ENCODE measurements at regions not wholly inside any gene's neighbourhood (a gene's known extent, or its start where the extent isn't known, plus 50 kb on each side); places are given as distances from the start of the nearest gene placed in this dataset.
"Not testable (repeated sequence)": the region's sequence is repeated elsewhere in the genome, so short reads cannot be mapped to it uniquely, and the experiment has no call there.

DNA sequence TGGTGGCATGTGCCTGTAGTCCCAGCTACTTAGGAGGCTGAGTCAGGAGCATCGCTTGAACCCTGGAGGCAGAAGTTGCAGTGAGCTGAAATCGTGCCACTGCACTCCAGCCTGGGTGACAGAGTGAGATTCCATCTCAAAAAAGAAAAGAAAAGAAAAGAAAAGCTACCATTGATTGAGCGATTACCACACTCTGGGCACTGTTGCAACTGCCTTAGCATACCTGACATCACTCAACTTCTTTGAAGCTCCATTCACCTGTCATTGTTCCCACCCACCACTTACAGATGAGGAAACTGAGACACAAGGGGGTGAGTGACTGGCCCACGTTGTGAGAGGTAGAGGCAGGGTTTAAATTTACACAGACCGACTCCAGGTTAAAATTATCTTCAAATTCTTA, 442.1 kb upstream of the SULF2 start:
- H3K27me3 Mint-ChIP-seq (ENCODE audit: low read depth in 3 of 3), result peaks cover 7 to 16% (median 10%) of the 10 kb centered on the region in 3 donors
- peaks cover 0 to 4% (median 0%) of the 10 kb centered on the region in 6 donors for H3K9me3 Mint-ChIP-seq
- H3K4me3 Mint-ChIP-seq, result no peak overlapping the region
- H3K27ac Mint-ChIP-seq, result no peak overlapping the region
- H3K4me1 Mint-ChIP-seq, result no peaks in the 10 kb centered on the region
- no peaks in the 10 kb centered on the region for H3K36me3 Mint-ChIP-seq
- DNase-seq, result no peak

DNA sequence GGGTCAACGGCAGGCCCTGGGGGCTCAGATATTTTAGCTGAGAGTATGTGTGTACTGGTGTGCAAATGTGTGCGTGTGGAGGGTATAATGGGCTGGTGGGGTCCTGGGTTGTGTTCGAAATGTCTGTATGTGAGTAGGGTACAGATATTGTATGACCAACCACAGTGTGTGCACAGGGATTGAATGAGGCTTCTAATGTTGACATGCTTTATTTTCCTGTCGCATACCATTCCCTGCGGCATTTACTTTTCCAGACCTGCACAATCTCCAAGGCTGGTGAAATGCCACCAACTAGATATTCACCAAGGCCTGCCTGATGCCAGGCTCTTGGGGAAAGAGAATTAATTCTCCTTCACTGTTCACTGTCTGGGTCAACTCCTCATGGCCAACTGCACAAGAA, 441.4 kb upstream of the SULF2 start:
- H3K4me3 Mint-ChIP-seq, result no peak overlapping the region
- H3K27ac Mint-ChIP-seq, result no peak overlapping the region
- no peaks in the 10 kb centered on the region for H3K4me1 Mint-ChIP-seq
- H3K9me3 Mint-ChIP-seq, result peaks cover 0 to 4% (median 0%) of the 10 kb centered on the region in 6 donors
- peaks cover 7 to 16% (median 8%) of the 10 kb centered on the region in 3 donors for H3K27me3 Mint-ChIP-seq (ENCODE audit: low read depth in 3 of 3)
- H3K36me3 Mint-ChIP-seq, result no peaks in the 10 kb centered on the region
- DNase-seq, result no peak

DNA sequence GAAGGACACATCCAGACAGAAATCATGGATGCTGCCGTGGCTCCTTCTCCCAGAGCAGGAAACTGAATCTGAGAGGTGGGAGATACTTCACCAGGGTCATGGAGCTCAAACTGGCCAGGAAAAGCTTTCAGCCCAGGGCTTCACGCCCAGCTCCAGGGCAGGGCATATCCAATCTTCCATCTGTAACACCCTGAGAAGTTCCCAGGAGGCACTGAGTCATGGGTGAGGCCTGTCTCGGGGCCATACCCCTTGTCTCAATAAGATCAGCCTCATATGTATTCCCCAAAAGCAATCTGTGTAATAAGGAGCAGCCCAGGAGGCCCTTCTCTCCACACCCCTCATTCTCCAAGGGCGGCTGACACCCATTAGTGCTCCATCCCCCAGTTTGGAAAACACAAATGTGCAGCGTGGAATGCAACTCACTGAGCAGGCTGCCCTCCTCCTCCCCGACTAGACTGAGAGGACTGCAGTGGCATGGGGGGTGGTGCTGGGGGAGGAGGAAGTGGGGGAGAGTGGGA, 439.3 kb upstream of the SULF2 start:
- Mint-ChIP-seq H3K4me3 (no peak overlapping the region), H3K4me1 (no peaks in the 10 kb centered on the region), H3K9me3 (no peaks in the 10 kb centered on the region), H3K27me3 (ENCODE audit: low read depth in 3 of 3) (peaks cover 5 to 13% (median 6%) of the 10 kb centered on the region in 3 donors), H3K36me3 (no peaks in the 10 kb centered on the region), H3K27ac (no peak overlapping the region)
- DNase-seq, result no peak

DNA sequence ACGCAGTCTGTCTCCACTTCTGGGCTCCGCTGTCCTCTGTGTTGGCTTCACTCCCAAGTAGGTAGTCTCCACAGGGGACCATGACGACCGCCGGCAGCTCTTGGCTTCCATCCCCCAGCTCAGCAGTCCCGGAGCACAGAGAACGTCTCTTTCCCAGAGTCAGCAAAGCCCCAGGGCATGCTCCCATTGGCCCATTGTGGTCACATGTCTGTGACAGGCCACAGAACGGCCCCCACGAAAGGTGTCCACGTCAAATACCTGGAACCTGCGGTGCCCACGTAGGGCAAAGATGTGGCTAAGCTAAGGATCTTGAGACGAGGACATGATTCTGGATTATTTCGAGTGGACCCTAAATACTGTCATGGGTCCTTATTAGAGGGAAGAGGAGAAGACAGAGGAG, 438.4 kb upstream of the SULF2 start:
- no peak for DNase-seq
- Mint-ChIP-seq H3K4me1 (no peaks in the 10 kb centered on the region), H3K9me3 (no peaks in the 10 kb centered on the region), H3K27me3 (ENCODE audit: low read depth in 3 of 3) (peaks cover 6 to 13% (median 7%) of the 10 kb centered on the region in 3 donors), H3K36me3 (no peaks in the 10 kb centered on the region), H3K27ac (no peak overlapping the region), H3K4me3 (no peak overlapping the region)

DNA sequence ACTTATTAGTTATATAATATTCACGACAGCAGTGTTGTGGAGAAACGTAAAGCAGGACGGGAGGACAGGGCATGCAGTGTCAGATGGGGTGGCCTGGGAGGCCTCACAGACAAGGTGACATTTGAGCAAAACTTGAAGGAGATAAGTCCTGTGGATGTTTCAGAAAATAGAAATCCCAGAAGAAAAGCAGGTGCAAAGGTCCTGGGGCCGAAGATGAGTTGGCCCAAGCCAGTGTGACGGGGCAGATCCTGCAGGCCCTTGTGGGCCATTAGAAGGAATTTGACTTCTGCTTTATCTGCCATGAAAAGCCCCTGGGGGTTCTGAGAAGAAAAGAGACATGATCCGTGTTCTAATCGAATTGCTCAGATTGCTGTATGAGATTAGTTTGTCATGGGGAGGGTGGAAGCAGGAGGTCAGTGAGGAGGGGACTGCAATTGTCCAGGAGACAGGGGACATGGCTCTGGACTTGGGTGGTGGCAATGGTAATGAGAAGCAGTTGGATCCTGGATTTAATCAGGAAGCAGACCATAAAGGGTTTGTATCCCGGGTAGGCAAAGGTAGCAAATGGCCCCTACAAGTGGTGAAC, 437.4 kb upstream of the SULF2 start:
- Mint-ChIP-seq H3K9me3 (no peaks in the 10 kb centered on the region), H3K4me1 (no peaks in the 10 kb centered on the region), H3K27ac (no peak overlapping the region), H3K27me3 (ENCODE audit: low read depth in 3 of 3) (peaks cover 5 to 13% (median 7%) of the 10 kb centered on the region in 3 donors), H3K4me3 (no peak overlapping the region), H3K36me3 (no peaks in the 10 kb centered on the region)
- no peak for DNase-seq

GRCh38 chr20:48220033-48220633, 434.9 kb upstream of the SULF2 start:
- peaks cover 3 to 8% (median 4%) of the 10 kb centered on the region in 3 donors for H3K27me3 Mint-ChIP-seq (ENCODE audit: low read depth in 3 of 3)
- H3K4me3 Mint-ChIP-seq, result no peak overlapping the region
- no peaks in the 10 kb centered on the region for H3K4me1 Mint-ChIP-seq
- no peak for DNase-seq
- no peaks in the 10 kb centered on the region for H3K36me3 Mint-ChIP-seq
- no peaks in the 10 kb centered on the region for H3K9me3 Mint-ChIP-seq
- H3K27ac Mint-ChIP-seq, result no peak overlapping the region

- H3K36me3 Mint-ChIP-seq, result no peaks in the 10 kb centered on the region
- DNase-seq, result no peak
- H3K9me3 Mint-ChIP-seq, result no peaks in the 10 kb centered on the region
- peaks cover 2 to 6% (median 3%) of the 10 kb centered on the region in 3 donors for H3K27me3 Mint-ChIP-seq (ENCODE audit: low read depth in 3 of 3)
- H3K4me3 Mint-ChIP-seq, result no peak overlapping the region
- no peak overlapping the region for H3K27ac Mint-ChIP-seq
- H3K4me1 Mint-ChIP-seq, result no peaks in the 10 kb centered on the region
Observed at GRCh38 chr20:48219306-48219705, 434.0 kb upstream of the SULF2 start.

DNA sequence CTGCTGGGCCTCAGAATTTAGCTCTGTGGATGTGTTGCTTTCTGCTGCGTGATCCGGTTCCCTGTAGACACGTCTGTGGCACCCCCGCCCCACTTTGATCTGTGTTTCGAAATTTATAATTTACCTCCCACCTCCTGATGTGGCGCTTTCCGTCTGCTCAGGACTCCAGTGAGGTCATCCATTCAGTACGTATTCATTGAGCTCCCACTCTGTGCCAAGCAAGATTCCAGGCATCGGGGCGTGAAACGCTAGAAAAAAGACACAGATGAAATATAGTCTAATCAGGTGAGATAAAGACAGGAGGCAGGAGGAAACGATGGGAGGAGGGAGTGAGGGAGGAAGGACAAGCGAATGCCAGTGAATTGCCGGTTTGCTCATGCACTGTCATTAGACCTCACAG, 431.9 kb upstream of the SULF2 start:
- no peak overlapping the region for H3K4me3 Mint-ChIP-seq
- no peak for DNase-seq
- no peaks in the 10 kb centered on the region for H3K4me1 Mint-ChIP-seq
- no peak overlapping the region for H3K27ac Mint-ChIP-seq
- peaks cover 2% of the 10 kb centered on the region in 3 donors for H3K27me3 Mint-ChIP-seq (ENCODE audit: low read depth in 3 of 3)
- no peaks in the 10 kb centered on the region for H3K36me3 Mint-ChIP-seq
- H3K9me3 Mint-ChIP-seq, result no peaks in the 10 kb centered on the region

- Mint-ChIP-seq H3K36me3 (no peaks in the 10 kb centered on the region), H3K27ac (no peak overlapping the region), H3K27me3 (ENCODE audit: low read depth in 3 of 3) (peaks cover 2% of the 10 kb centered on the region in 3 donors), H3K4me3 (no peak overlapping the region), H3K4me1 (no peaks in the 10 kb centered on the region), H3K9me3 (no peaks in the 10 kb centered on the region)
- no peak for DNase-seq
Observed at GRCh38 chr20:48215536-48215935, 430.3 kb upstream of the SULF2 start.

- Mint-ChIP-seq H3K27me3 (ENCODE audit: low read depth in 3 of 3) (peaks cover 0 to 2% (median 1%) of the 10 kb centered on the region in 3 donors), H3K4me1 (no peaks in the 10 kb centered on the region), H3K36me3 (no peaks in the 10 kb centered on the region), H3K27ac (no peak overlapping the region), H3K4me3 (no peak overlapping the region), H3K9me3 (no peaks in the 10 kb centered on the region)
- no peak for DNase-seq
Observed at GRCh38 chr20:48214601-48215000, 429.3 kb upstream of the SULF2 start.

- not testable (repeated sequence) for H3K9me3 Mint-ChIP-seq; H3K27ac Mint-ChIP-seq; DNase-seq; H3K4me1 Mint-ChIP-seq; H3K36me3 Mint-ChIP-seq; H3K27me3 Mint-ChIP-seq (ENCODE audit: low read depth in 3 of 3); H3K4me3 Mint-ChIP-seq
Observed at GRCh38 chr20:48213635-48214034, 428.4 kb upstream of the SULF2 start.

DNA sequence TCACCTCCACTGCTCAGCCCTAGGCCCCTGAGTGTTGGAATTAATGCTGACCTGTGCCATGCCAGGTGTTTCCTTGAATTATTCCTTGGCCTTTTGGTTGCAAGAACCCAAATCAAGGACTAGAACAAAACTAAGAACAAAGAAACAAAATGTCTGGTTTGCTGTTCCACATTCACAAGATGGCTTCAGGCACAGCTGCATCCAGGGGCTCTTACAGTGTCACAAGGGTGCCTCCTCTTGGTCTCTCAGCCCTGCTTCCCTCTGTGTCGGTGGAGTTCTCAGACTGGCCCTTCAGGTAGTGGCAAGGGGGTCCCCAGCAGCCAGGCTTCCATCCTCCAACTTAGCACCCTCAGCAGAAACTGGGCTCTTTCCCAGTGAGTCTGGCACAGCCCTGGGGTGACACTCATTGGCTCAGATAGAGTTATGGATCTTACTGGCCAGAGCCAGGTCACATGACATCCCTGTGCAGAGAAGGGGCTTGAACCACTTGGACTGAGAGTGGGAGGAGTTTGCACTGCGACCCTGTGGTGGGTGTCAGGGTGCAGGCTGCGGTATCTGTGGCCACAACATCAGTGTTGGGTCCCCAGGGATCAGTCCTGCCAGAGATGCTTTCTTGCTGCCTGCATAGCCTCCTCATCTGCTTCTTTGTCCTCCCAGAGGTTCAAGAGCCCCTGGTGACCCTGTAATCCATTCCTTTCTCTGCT, 427.7 kb upstream of the SULF2 start:
- Mint-ChIP-seq H3K9me3 (no peaks in the 10 kb centered on the region), H3K4me1 (no peaks in the 10 kb centered on the region), H3K27me3 (ENCODE audit: low read depth in 3 of 3) (no peaks in the 10 kb centered on the region), H3K36me3 (no peaks in the 10 kb centered on the region), H3K4me3 (no peak overlapping the region), H3K27ac (no peak overlapping the region)
- no peak for DNase-seq

DNA sequence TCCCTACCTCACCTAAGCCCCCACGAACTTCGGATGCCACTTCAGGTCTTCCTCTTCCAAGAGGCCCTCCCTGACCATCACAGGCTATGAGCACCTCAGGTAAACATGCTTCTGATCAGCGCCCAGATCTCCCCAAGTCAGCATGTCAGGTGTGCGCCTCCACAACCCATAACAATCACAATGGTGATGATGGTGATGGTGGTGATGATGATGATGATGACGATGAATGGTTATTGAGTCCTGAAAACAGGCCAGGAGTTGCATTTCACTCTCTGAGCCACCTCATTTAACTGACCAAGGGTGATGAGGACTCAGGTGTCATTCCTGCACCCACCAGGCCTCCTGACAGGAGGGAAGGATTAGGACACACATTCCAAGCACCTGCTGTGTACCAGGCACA, 426.6 kb upstream of the SULF2 start:
- Mint-ChIP-seq H3K27ac (no peak overlapping the region), H3K36me3 (no peaks in the 10 kb centered on the region), H3K4me1 (no peaks in the 10 kb centered on the region), H3K9me3 (no peaks in the 10 kb centered on the region), H3K4me3 (no peak overlapping the region), H3K27me3 (ENCODE audit: low read depth in 3 of 3) (peaks cover 0 to under 1% (median 0%) of the 10 kb centered on the region in 3 donors)
- no peak for DNase-seq

DNA sequence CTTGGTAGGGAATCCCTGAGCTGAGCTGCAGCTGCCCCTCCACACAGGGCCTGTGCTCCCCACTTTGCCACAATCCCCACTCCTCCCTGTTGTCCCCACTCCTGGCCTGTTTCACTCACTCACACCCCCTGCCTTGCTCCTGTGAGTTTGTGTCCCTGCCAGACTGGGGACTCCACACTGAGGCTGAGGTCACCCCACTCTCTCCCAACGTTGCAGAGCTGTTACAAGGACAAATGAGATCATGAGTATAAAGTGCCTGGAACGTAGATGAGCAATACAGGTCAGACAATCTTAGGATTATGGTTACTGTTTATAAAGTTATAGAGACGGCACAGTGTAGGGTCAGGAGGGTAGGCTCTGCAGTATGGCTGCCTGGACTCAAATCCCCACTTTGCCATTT, 426.0 kb upstream of the SULF2 start:
- Mint-ChIP-seq H3K27me3 (ENCODE audit: low read depth in 3 of 3) (peaks cover 0 to 4% (median 0%) of the 10 kb centered on the region in 3 donors), H3K4me1 (no peaks in the 10 kb centered on the region), H3K36me3 (no peaks in the 10 kb centered on the region), H3K4me3 (no peak overlapping the region), H3K9me3 (no peaks in the 10 kb centered on the region), H3K27ac (no peak overlapping the region)
- no peak for DNase-seq

All from immature natural killer cell (primary cell).